ENCODE measurements at regions not wholly inside any gene's neighbourhood (a gene's known extent, or its start where the extent isn't known, plus 50 kb on each side); places are given as distances from the start of the nearest gene placed in this dataset.
"Not testable (repeated sequence)": the region's sequence is repeated elsewhere in the genome, so short reads cannot be mapped to it uniquely, and the experiment has no call there.

DNA sequence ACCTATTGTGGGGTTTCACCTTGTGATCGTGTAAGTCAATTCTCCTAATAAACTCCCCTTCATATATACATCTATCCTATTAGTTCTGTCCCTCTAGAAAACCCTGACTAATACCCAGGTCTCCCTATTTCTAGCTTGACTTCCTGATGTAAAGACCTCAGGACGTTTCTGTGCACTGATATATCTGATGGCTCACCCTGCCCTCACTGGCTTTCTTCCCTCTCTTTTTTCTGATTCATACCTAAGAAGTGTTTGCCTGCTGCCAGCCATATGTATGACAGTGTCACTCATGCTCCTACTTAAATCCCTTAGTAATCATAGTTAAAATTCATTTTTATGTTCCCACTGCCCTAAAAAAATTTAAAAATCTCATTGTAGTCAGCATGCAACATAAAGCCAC lies 124.8 kb upstream of the CCNG1 start:
- no peaks in the 10 kb centered on the region for H3K36me3 ChIP-seq
- H3K4me1 ChIP-seq (ENCODE audit: control insufficient read depth in 1 of 2, insufficient read depth in 1 of 2, low read depth in 1 of 2, low read length in 1 of 2) = peaks cover 27 to 38% of the 10 kb centered on the region in 2 experiments
- TF ChIP-seq, protein P1, sequence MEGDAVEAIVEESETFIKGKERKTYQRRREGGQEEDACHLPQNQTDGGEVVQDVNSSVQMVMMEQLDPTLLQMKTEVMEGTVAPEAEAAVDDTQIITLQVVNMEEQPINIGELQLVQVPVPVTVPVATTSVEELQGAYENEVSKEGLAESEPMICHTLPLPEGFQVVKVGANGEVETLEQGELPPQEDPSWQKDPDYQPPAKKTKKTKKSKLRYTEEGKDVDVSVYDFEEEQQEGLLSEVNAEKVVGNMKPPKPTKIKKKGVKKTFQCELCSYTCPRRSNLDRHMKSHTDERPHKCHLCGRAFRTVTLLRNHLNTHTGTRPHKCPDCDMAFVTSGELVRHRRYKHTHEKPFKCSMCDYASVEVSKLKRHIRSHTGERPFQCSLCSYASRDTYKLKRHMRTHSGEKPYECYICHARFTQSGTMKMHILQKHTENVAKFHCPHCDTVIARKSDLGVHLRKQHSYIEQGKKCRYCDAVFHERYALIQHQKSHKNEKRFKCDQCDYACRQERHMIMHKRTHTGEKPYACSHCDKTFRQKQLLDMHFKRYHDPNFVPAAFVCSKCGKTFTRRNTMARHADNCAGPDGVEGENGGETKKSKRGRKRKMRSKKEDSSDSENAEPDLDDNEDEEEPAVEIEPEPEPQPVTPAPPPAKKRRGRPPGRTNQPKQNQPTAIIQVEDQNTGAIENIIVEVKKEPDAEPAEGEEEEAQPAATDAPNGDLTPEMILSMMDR (IDR thresholded peaks at IDR 0.05) = no peak
- peaks cover 6% of the 10 kb centered on the region for H3K9me3 ChIP-seq
- no peaks in the 10 kb centered on the region for H3K27me3 ChIP-seq
- no peak overlapping the region for H3K4me3 ChIP-seq (ENCODE audit: low read depth in 1 of 2, low read length in 1 of 2)
- no peak overlapping the region for H3K27ac ChIP-seq

GRCh38 chr5:163313049-163313448 lies 124.3 kb upstream of the CCNG1 start:
- H3K4me3 ChIP-seq (ENCODE audit: low read depth in 1 of 2, low read length in 1 of 2); H3K9me3 ChIP-seq; H3K36me3 ChIP-seq; H3K27me3 ChIP-seq; H3K27ac ChIP-seq: not testable (repeated sequence)
- peaks cover 27 to 38% of the 10 kb centered on the region in 2 experiments for H3K4me1 ChIP-seq (ENCODE audit: control insufficient read depth in 1 of 2, insufficient read depth in 1 of 2, low read depth in 1 of 2, low read length in 1 of 2)

GRCh38 chr5:163316374-163316773 lies 121.0 kb upstream of the CCNG1 start:
- H3K27me3 ChIP-seq; H3K9me3 ChIP-seq; H3K27ac ChIP-seq; H3K36me3 ChIP-seq; H3K4me1 ChIP-seq (ENCODE audit: control insufficient read depth in 1 of 2, insufficient read depth in 1 of 2, low read depth in 1 of 2, low read length in 1 of 2); H3K4me3 ChIP-seq (ENCODE audit: low read depth in 1 of 2, low read length in 1 of 2): not testable (repeated sequence)

DNA sequence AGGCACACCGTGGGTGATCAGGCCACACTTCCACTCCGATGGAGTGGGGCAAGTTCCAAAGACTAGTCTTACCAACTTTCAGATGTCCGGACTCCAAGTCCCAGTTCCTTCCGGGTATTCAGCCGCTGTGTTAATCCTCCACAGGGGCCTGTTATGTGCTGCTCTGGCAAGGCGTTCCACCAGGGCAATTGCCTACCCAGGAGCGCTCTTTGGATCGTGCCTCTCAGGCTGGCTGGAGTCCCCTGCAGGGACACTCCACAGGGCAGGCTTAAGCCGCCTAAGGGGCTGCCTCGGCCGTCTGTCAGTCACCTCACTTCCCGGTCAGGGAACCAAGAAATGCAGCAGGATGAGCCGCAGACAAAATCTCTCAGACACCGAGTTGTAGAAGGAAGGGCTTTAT lies 118.7 kb upstream of the CCNG1 start:
- Histone ChIP-seq H3K27me3 (no peaks in the 10 kb centered on the region), H3K4me3 (ENCODE audit: low read depth in 1 of 2, low read length in 1 of 2) (no peak overlapping the region), H3K4me1 (ENCODE audit: control insufficient read depth in 1 of 2, insufficient read depth in 1 of 2, low read depth in 1 of 2, low read length in 1 of 2) (no peaks in the 10 kb centered on the region), H3K9me3 (peaks cover under 1% of the 10 kb centered on the region), H3K36me3 (no peaks in the 10 kb centered on the region), H3K27ac (no peak overlapping the region)
- TF ChIP-seq, protein P1 (IDR thresholded peaks at IDR 0.05) = no peak

DNA sequence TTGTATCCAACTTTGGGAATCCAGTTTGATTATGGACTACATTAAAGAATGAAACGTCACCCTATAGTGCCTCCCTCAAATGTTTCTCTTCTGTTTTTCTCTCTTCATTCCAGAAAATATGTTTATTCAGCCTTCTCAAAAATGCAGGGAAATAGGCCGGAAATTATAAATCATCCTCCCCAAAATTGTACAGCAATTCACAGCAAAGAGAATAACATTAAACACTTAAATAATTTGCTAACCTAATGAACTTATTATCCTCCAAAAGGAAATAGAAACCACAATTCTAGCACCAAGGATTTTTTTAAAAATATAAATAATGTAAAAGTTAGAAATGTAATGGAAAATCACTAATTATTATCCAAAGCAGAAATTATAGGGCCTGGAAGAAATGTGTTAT lies 115.9 kb upstream of the CCNG1 start:
- Histone ChIP-seq H3K4me3 (ENCODE audit: low read depth in 1 of 2, low read length in 1 of 2) (no peak overlapping the region), H3K36me3 (no peaks in the 10 kb centered on the region), H3K4me1 (ENCODE audit: control insufficient read depth in 1 of 2, insufficient read depth in 1 of 2, low read depth in 1 of 2, low read length in 1 of 2) (no peaks in the 10 kb centered on the region), H3K27me3 (no peaks in the 10 kb centered on the region), H3K27ac (no peak overlapping the region), H3K9me3 (no peaks in the 10 kb centered on the region)
- TF ChIP-seq, protein P1 (IDR thresholded peaks at IDR 0.05) = no peak

- no peaks in the 10 kb centered on the region for H3K27me3 ChIP-seq
- H3K9me3 ChIP-seq = no peaks in the 10 kb centered on the region
- TF ChIP-seq, protein P1 (IDR thresholded peaks at IDR 0.05) = no peak
- H3K4me3 ChIP-seq (ENCODE audit: low read depth in 1 of 2, low read length in 1 of 2) = no peak overlapping the region
- H3K27ac ChIP-seq = no peak overlapping the region
- H3K4me1 ChIP-seq (ENCODE audit: control insufficient read depth in 1 of 2, insufficient read depth in 1 of 2, low read depth in 1 of 2, low read length in 1 of 2) = no peaks in the 10 kb centered on the region
- H3K36me3 ChIP-seq = no peaks in the 10 kb centered on the region
Measured at GRCh38 chr5:163330723-163331668, 106.4 kb upstream of the CCNG1 start.

DNA sequence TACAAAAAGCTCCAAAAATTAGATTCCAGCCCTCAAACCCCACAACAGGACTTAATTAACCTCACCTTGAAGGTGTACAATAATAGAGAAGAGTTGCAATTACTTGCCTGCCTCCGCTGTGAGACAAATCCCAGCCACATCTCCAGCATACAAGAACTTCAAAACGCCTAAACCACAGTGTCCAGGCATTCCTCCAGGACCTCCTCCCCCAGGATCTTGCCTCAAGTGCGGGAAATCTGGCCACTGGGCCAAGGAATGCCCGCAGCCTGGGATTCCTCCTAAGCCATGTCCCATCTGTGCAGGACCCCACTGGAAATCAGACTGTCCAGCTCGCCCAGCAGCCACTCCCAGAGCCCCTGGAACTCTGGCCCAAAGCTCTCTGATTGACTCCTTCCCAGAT lies 101.3 kb upstream of the CCNG1 start:
- H3K27me3 ChIP-seq, H3K27ac ChIP-seq, H3K9me3 ChIP-seq: not testable (repeated sequence)

More for the DNA sequence above, 101.3 kb upstream of the CCNG1 start:
- not testable (repeated sequence) for H3K4me3 ChIP-seq (ENCODE audit: low read depth in 1 of 2, low read length in 1 of 2); H3K36me3 ChIP-seq; H3K4me1 ChIP-seq (ENCODE audit: control insufficient read depth in 1 of 2, insufficient read depth in 1 of 2, low read depth in 1 of 2, low read length in 1 of 2)

All from neutrophil (primary cell).